ENCODE measurements at regions not wholly inside any gene's neighbourhood (a gene's known extent, or its start where the extent isn't known, plus 50 kb on each side); places are given as distances from the start of the nearest gene placed in this dataset.

DNA sequence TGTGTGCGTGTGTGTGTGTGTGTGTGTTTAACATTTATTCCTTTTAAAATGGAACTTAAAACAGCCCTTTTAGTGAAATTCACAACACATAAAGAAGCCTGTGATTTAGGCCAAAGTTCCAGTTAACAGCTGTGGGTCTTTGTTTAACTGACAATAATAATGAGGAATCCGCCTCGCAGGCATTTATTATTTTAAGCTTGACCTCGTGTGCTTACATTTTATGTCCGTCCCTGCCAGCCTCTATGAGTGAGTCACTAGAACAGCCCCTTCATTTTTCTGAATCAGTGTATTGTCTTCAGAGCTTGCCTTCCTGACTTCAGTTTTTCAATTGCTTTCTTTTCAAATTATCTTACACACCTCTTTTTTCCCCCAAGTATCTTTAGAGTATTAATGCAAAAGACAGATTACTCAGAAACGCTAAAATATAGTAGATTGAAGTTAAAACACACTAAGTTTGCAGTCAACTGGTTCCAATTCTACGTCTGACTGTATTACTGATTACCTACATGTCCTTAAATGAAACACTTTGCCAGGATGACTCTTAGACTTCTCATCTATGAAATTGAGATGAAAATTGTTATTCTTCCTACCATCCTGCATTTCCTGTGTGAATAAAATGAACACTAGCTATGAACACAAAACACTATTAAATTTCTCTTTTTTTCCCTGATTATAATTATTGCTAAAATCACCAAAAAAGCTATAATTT is 319.6 kb upstream of the HS3ST1 start:
- TF ChIP-seq, protein P1, sequence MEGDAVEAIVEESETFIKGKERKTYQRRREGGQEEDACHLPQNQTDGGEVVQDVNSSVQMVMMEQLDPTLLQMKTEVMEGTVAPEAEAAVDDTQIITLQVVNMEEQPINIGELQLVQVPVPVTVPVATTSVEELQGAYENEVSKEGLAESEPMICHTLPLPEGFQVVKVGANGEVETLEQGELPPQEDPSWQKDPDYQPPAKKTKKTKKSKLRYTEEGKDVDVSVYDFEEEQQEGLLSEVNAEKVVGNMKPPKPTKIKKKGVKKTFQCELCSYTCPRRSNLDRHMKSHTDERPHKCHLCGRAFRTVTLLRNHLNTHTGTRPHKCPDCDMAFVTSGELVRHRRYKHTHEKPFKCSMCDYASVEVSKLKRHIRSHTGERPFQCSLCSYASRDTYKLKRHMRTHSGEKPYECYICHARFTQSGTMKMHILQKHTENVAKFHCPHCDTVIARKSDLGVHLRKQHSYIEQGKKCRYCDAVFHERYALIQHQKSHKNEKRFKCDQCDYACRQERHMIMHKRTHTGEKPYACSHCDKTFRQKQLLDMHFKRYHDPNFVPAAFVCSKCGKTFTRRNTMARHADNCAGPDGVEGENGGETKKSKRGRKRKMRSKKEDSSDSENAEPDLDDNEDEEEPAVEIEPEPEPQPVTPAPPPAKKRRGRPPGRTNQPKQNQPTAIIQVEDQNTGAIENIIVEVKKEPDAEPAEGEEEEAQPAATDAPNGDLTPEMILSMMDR (IDR thresholded peaks at IDR 0.05): no peak
- H3K36me3 ChIP-seq: no peaks in the 10 kb centered on the region
- DNase-seq: no peak
- H3K9ac ChIP-seq (ENCODE audit: low read depth in 2 of 2, low read length in 2 of 2): no peak overlapping the region
- no peak overlapping the region for H3K27ac ChIP-seq
- no peak overlapping the region for H3K4me3 ChIP-seq
- intact Hi-C loops (cut with DNase I): no loop called here
- H3K4me1 ChIP-seq: no peaks in the 10 kb centered on the region
- no peaks in the 10 kb centered on the region for H3K27me3 ChIP-seq
- no peaks in the 10 kb centered on the region for H3K9me3 ChIP-seq

- TF ChIP-seq, protein P1 (IDR thresholded peaks at IDR 0.05): no peak
- Histone ChIP-seq H3K9ac (ENCODE audit: low read depth in 2 of 2, low read length in 2 of 2) (no peak overlapping the region), H3K4me1 (no peaks in the 10 kb centered on the region), H3K36me3 (no peaks in the 10 kb centered on the region), H3K27ac (no peak overlapping the region), H3K9me3 (no peaks in the 10 kb centered on the region), H3K27me3 (no peaks in the 10 kb centered on the region), H3K4me3 (no peak overlapping the region)
- intact Hi-C loops (cut with DNase I): no loop called here
- no peak for DNase-seq
Measured at GRCh38 chr4:11746734-11747133, 318.0 kb upstream of the HS3ST1 start.

GRCh38 chr4:11743976-11744375 is 315.3 kb upstream of the HS3ST1 start:
- Histone ChIP-seq H3K9ac (ENCODE audit: low read depth in 2 of 2, low read length in 2 of 2) (no peak overlapping the region), H3K36me3 (no peaks in the 10 kb centered on the region), H3K27ac (no peak overlapping the region), H3K4me3 (no peak overlapping the region), H3K4me1 (no peaks in the 10 kb centered on the region), H3K9me3 (no peaks in the 10 kb centered on the region), H3K27me3 (no peaks in the 10 kb centered on the region)
- TF ChIP-seq, protein P1 (IDR thresholded peaks at IDR 0.05): no peak
- no peak for DNase-seq
- intact Hi-C loops (cut with DNase I): no loop called here

- Histone ChIP-seq H3K27me3 (no peaks in the 10 kb centered on the region), H3K9me3 (no peaks in the 10 kb centered on the region), H3K36me3 (no peaks in the 10 kb centered on the region), H3K27ac (no peak overlapping the region), H3K4me3 (no peak overlapping the region), H3K4me1 (no peaks in the 10 kb centered on the region), H3K9ac (ENCODE audit: low read depth in 2 of 2, low read length in 2 of 2) (no peak overlapping the region)
- TF ChIP-seq, protein P1 (IDR thresholded peaks at IDR 0.05): no peak
- DNase-seq: no peak
- intact Hi-C loops (cut with DNase I): no loop called here
Measured at GRCh38 chr4:11743236-11743635, 314.5 kb upstream of the HS3ST1 start.

- no peak overlapping the region for H3K27ac ChIP-seq
Measured at GRCh38 chr4:11741190-11741652, 312.5 kb upstream of the HS3ST1 start.

More at GRCh38 chr4:11741190-11741652, 312.5 kb upstream of the HS3ST1 start:
- Histone ChIP-seq H3K4me3 (no peak overlapping the region), H3K4me1 (no peaks in the 10 kb centered on the region), H3K36me3 (no peaks in the 10 kb centered on the region), H3K27me3 (no peaks in the 10 kb centered on the region), H3K9me3 (no peaks in the 10 kb centered on the region), H3K9ac (ENCODE audit: low read depth in 2 of 2, low read length in 2 of 2) (no peak overlapping the region)
- DNase-seq: no peak
- intact Hi-C loops (cut with DNase I): no loop called here
- TF ChIP-seq, protein P1 (IDR thresholded peaks at IDR 0.05): no peak

All from colonic mucosa (tissue), 4 donors.